ENCODE measurements at regions not wholly inside any gene's neighbourhood (a gene's known extent, or its start where the extent isn't known, plus 50 kb on each side); places are given as distances from the start of the nearest gene placed in this dataset.

GRCh38 chr10:78759456-78760120 is 309.2 kb upstream of the ZMIZ1 start:
- DNase-seq (ENCODE audit: low read depth), result no peak

- DNase-seq (ENCODE audit: low read depth), result no peak
These were observed 308.1 kb upstream of the ZMIZ1 start for GRCh38 chr10:78760463-78761310.

- DNase-seq (ENCODE audit: low read depth), result no peak
These were observed 307.4 kb upstream of the ZMIZ1 start for GRCh38 chr10:78761311-78761781.

- no peak for DNase-seq (ENCODE audit: low read depth)
These were observed 306.6 kb upstream of the ZMIZ1 start for GRCh38 chr10:78762086-78762630.

- DNase-seq (ENCODE audit: low read depth), result no peak
These were observed 305.5 kb upstream of the ZMIZ1 start for GRCh38 chr10:78763234-78763633.

- peak; percentile 53 for DNase-seq (ENCODE audit: low read depth)
These were observed 304.9 kb upstream of the ZMIZ1 start for GRCh38 chr10:78763651-78764395.

GRCh38 chr10:78764436-78764835 is 304.3 kb upstream of the ZMIZ1 start:
- no peak for DNase-seq (ENCODE audit: low read depth)

GRCh38 chr10:78764846-78765430 is 303.8 kb upstream of the ZMIZ1 start:
- no peak for DNase-seq (ENCODE audit: low read depth)

- DNase-seq (ENCODE audit: low read depth), result no peak
These were observed 302.9 kb upstream of the ZMIZ1 start for GRCh38 chr10:78765726-78766335.

- DNase-seq (ENCODE audit: low read depth), result no peak
These were observed 302.2 kb upstream of the ZMIZ1 start for GRCh38 chr10:78766603-78767002.

GRCh38 chr10:78768041-78768835 is 300.5 kb upstream of the ZMIZ1 start:
- no peak for DNase-seq (ENCODE audit: low read depth)

- DNase-seq (ENCODE audit: low read depth), result no peak
These were observed 299.9 kb upstream of the ZMIZ1 start for GRCh38 chr10:78768876-78769275.

GRCh38 chr10:78769526-78769925 is 299.2 kb upstream of the ZMIZ1 start:
- no peak for DNase-seq (ENCODE audit: low read depth)

- DNase-seq (ENCODE audit: low read depth), result no peak
These were observed 298.3 kb upstream of the ZMIZ1 start for GRCh38 chr10:78770167-78771090.

- DNase-seq (ENCODE audit: low read depth), result no peak
These were observed 297.5 kb upstream of the ZMIZ1 start for GRCh38 chr10:78771260-78771659.

- DNase-seq (ENCODE audit: low read depth), result no peak
These were observed 296.8 kb upstream of the ZMIZ1 start for GRCh38 chr10:78771808-78772455.

- DNase-seq (ENCODE audit: low read depth), result no peak
These were observed 296.3 kb upstream of the ZMIZ1 start for GRCh38 chr10:78772486-78772885.

GRCh38 chr10:78772986-78773530 is 295.7 kb upstream of the ZMIZ1 start:
- DNase-seq (ENCODE audit: low read depth), result no peak

- DNase-seq (ENCODE audit: low read depth), result no peak
These were observed 294.2 kb upstream of the ZMIZ1 start for GRCh38 chr10:78774614-78774998.

All from activated T-cell treated with anti-CD3 and anti-CD28 coated beads for 48 hours (primary cell).